ENCODE measurements at regions not wholly inside any gene's neighbourhood (a gene's known extent, or its start where the extent isn't known, plus 50 kb on each side); places are given as distances from the start of the nearest gene placed in this dataset.

DNA sequence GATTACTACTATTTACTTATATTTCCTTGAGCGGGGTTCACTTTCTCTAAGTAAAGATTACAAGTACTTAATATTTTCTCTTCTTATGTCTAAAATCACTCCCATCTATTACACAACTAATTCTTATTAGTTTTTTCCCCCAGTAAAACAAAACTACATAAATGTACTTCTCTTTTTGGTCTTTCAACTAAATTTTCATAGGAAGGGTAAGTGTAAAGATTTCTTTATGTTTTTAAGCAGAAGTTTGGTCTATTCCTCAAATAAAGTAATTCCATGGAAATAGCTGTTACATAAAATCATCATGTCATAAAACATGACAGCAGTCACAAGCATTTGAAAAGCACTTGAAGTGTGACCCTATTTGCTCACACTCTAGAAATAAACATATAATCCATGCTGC lies 249.0 kb downstream of the ZEB2 start:
- no peaks in the 10 kb centered on the region for H3K36me3 Mint-ChIP-seq
- DNase-seq (no peak), ATAC-seq (no peak)
- H3K4me3 ChIP-seq (ENCODE audit: low read length), result no peak overlapping the region
- no peak overlapping the region for H3K27ac Mint-ChIP-seq
- H3K27ac ChIP-seq (ENCODE audit: low read length), result no peak overlapping the region
- no peaks in the 10 kb centered on the region for H3K27me3 ChIP-seq (ENCODE audit: control insufficient read depth, insufficient read depth, low read length)
- H3K4me1 Mint-ChIP-seq, result peaks cover 18 to 23% of the 10 kb centered on the region in 2 donors
- H3K4me3 Mint-ChIP-seq, result no peak overlapping the region
- TF ChIP-seq, protein P1, sequence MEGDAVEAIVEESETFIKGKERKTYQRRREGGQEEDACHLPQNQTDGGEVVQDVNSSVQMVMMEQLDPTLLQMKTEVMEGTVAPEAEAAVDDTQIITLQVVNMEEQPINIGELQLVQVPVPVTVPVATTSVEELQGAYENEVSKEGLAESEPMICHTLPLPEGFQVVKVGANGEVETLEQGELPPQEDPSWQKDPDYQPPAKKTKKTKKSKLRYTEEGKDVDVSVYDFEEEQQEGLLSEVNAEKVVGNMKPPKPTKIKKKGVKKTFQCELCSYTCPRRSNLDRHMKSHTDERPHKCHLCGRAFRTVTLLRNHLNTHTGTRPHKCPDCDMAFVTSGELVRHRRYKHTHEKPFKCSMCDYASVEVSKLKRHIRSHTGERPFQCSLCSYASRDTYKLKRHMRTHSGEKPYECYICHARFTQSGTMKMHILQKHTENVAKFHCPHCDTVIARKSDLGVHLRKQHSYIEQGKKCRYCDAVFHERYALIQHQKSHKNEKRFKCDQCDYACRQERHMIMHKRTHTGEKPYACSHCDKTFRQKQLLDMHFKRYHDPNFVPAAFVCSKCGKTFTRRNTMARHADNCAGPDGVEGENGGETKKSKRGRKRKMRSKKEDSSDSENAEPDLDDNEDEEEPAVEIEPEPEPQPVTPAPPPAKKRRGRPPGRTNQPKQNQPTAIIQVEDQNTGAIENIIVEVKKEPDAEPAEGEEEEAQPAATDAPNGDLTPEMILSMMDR (IDR thresholded peaks at IDR 0.05), result no peak
- no peaks in the 10 kb centered on the region for H3K9me3 ChIP-seq (ENCODE audit: control insufficient read depth, insufficient read depth, low read length)
- H3K4me1 ChIP-seq (ENCODE audit: control insufficient read depth, insufficient read depth, low read length), result peaks cover 2% of the 10 kb centered on the region
- H3K36me3 ChIP-seq (ENCODE audit: control insufficient read depth, insufficient read depth, low read length), result no peaks in the 10 kb centered on the region
- H3K9me3 Mint-ChIP-seq, result no peaks in the 10 kb centered on the region
- intact Hi-C loops (cut with micrococcal nuclease), result no loop called here
- no peaks in the 10 kb centered on the region for H3K27me3 Mint-ChIP-seq (ENCODE audit: low read depth in 2 of 2)
- WGBS (ENCODE audit: insufficient coverage), result no CpG with 5 or more reads among the region's 1 CpG

DNA sequence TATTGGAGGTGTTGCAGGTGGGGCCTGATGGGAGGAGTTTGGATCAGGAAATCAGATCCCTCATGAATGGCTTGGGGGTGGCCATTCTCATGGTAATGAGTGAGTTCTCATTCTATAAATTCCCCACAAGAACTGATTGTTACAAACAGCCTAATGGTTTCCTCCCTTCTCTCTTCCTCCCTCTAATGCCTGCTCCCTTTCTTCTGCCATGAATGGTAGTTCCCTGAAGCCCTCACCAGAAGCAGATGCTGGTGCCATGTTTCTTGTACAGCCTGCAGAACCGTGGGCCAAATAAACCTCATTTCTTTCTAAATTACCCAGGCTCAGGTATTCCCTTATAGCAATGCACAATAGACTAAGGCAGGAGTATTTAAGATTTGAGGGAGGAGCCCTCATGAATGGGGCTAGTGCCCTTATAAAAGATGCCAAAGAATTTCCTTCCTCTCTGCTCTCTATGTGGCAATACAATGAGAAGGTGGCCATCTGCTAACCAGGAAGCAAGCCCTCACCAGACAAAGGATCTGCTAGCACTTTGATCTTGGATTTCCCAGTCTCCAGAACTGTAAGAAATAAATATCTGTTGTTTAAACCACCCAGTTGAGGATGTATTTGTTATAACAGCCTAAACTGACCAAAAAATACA lies 251.8 kb downstream of the ZEB2 start:
- Mint-ChIP-seq H3K27me3 (ENCODE audit: low read depth in 2 of 2) (no peaks in the 10 kb centered on the region), H3K27ac (no peak overlapping the region), H3K4me3 (no peak overlapping the region), H3K9me3 (no peaks in the 10 kb centered on the region), H3K36me3 (no peaks in the 10 kb centered on the region), H3K4me1 (peaks cover 22 to 23% of the 10 kb centered on the region in 2 donors)
- Histone ChIP-seq H3K4me3 (ENCODE audit: low read length) (no peak overlapping the region), H3K36me3 (ENCODE audit: control insufficient read depth, insufficient read depth, low read length) (no peaks in the 10 kb centered on the region), H3K9me3 (ENCODE audit: control insufficient read depth, insufficient read depth, low read length) (no peaks in the 10 kb centered on the region), H3K27ac (ENCODE audit: low read length) (no peak overlapping the region), H3K27me3 (ENCODE audit: control insufficient read depth, insufficient read depth, low read length) (no peaks in the 10 kb centered on the region), H3K4me1 (ENCODE audit: control insufficient read depth, insufficient read depth, low read length) (peaks cover 2% of the 10 kb centered on the region)
- TF ChIP-seq, protein P1 (IDR thresholded peaks at IDR 0.05), result no peak
- DNase-seq, result no peak
- intact Hi-C loops (cut with micrococcal nuclease), result no loop called here
- ATAC-seq, result no peak
- WGBS (ENCODE audit: insufficient coverage), result 100% methylated on average over 1 of the region's 1 CpG

GRCh38 chr2:144267239-144267638 lies 252.7 kb downstream of the ZEB2 start:
- peaks cover 22 to 23% of the 10 kb centered on the region in 2 donors for H3K4me1 Mint-ChIP-seq
- H3K27ac Mint-ChIP-seq, result peak overlapping the region; percentile 16 to 63
- H3K36me3 Mint-ChIP-seq, result no peaks in the 10 kb centered on the region
- no peak for ATAC-seq
- H3K4me3 ChIP-seq (ENCODE audit: low read length), result no peak overlapping the region
- no peaks in the 10 kb centered on the region for H3K9me3 Mint-ChIP-seq
- TF ChIP-seq, protein P1 (IDR thresholded peaks at IDR 0.05), result no peak
- no peaks in the 10 kb centered on the region for H3K9me3 ChIP-seq (ENCODE audit: control insufficient read depth, insufficient read depth, low read length)
- no peak overlapping the region for H3K4me3 Mint-ChIP-seq
- peaks cover 2% of the 10 kb centered on the region for H3K4me1 ChIP-seq (ENCODE audit: control insufficient read depth, insufficient read depth, low read length)
- H3K27me3 ChIP-seq (ENCODE audit: control insufficient read depth, insufficient read depth, low read length), result no peaks in the 10 kb centered on the region
- DNase-seq, result peak in 1 of 2 donors; percentile 50
- intact Hi-C loops (cut with micrococcal nuclease), result no loop called here
- H3K36me3 ChIP-seq (ENCODE audit: control insufficient read depth, insufficient read depth, low read length), result no peaks in the 10 kb centered on the region
- H3K27ac ChIP-seq (ENCODE audit: low read length), result no peak overlapping the region
- no peaks in the 10 kb centered on the region for H3K27me3 Mint-ChIP-seq (ENCODE audit: low read depth in 2 of 2)
- WGBS (ENCODE audit: insufficient coverage), result 30% methylated on average over 1 of the region's 2 CpGs

DNA sequence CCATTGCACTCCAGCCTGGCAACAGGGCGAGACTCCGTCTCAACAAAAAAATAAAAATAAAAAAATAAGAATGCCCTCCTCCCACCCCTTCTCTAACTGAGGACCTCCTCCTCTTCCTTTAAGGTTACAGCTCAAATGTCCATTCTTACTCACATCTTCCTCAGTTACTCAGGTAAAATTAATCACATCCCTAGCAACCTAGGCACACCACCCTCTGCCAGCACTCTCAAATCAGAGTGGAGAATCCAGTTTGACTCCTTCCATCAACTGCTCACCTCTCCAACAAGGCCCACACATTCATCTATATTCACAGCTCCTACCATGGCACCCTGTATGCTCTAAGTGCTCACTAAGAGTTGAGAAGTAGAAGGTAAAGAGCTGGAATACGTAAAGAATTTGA lies 254.3 kb downstream of the ZEB2 start:
- Histone ChIP-seq H3K27me3 (ENCODE audit: control insufficient read depth, insufficient read depth, low read length) (no peaks in the 10 kb centered on the region), H3K9me3 (ENCODE audit: control insufficient read depth, insufficient read depth, low read length) (no peaks in the 10 kb centered on the region), H3K27ac (ENCODE audit: low read length) (no peak overlapping the region), H3K36me3 (ENCODE audit: control insufficient read depth, insufficient read depth, low read length) (no peaks in the 10 kb centered on the region), H3K4me1 (ENCODE audit: control insufficient read depth, insufficient read depth, low read length) (peaks cover 6% of the 10 kb centered on the region), H3K4me3 (ENCODE audit: low read length) (no peak overlapping the region)
- WGBS (ENCODE audit: insufficient coverage), result 93% methylated on average over 3 of the region's 3 CpGs
- no peak overlapping the region for H3K4me3 Mint-ChIP-seq
- no peaks in the 10 kb centered on the region for H3K36me3 Mint-ChIP-seq
- no peak overlapping the region for H3K27ac Mint-ChIP-seq
- H3K9me3 Mint-ChIP-seq, result no peaks in the 10 kb centered on the region
- TF ChIP-seq, protein P1 (IDR thresholded peaks at IDR 0.05), result no peak
- intact Hi-C loops (cut with micrococcal nuclease), result no loop called here
- no peak for ATAC-seq
- H3K4me1 Mint-ChIP-seq, result peaks cover 32 to 36% of the 10 kb centered on the region in 2 donors
- no peaks in the 10 kb centered on the region for H3K27me3 Mint-ChIP-seq (ENCODE audit: low read depth in 2 of 2)
- no peak for DNase-seq

All from natural killer cell (primary cell).